Islet of Langerhans (tissue), 1 donor: ENCODE measurements at regions not wholly inside any gene's neighbourhood (a gene's known extent, or its start where the extent isn't known, plus 50 kb on each side); places are given as distances from the start of the nearest gene placed in this dataset.
A peak's percentile ranks its signal among the peaks of the same experiment; 100 is the strongest.
"Not testable (repeated sequence)": the region's sequence is repeated elsewhere in the genome, so short reads cannot be mapped to it uniquely, and the experiment has no call there.

ENCODE experiments used
- FAIRE-seq: peaks from one replicate; lab custom pipeline; 2011; peaks lifted over from hg19 to GRCh38; lab: Jason Lieb, UNC

DNA sequence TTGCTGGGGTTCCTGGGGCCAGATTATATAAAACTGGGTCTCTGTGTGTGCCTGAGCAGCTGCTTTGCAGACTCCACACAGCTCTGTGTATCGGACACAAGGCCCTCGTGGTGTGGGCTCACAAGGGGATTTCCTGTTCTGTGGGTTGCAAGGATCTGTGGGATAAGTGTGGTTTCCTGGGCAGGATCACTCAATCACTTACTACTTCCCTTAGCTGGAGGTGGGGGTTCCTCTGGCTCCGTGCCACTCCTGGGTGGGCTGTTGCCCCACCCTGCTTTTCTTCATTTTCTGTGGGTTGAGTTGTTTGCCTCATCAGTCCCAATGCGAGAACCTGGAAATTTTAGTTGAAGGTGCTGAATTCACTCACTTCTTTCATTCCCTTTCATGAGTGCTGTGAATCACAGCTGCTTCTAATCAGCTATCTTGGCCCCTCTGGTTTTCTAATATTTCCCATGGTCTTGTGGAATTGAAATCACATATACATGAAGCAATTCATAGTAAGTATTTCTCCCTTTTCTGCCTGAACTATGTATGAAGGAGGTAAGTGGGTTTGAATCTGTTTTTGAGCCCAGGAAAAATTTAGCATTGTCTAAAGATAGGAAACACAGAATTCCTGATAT is 196.3 kb downstream of the DCDC2C start:
- FAIRE-seq = no peak

DNA sequence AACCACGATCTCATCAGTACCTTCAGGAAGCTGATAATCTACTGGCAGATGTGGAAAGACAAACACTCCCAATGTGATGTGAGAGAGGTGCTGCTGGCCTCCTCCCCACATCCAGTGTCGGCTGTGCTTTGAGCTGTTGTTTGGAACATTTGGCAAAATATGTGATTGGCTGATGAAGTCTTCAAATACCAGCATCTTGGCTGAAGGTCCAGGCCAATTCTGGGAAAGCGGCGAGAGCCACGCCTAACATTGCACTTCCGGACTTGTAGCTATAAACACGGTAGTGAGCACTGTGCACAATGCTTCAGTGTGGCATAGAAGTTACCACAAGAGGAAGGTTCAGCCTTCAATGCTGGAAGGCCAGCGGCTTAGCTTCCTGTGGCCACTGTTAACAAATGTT is 198.8 kb downstream of the DCDC2C start:
- FAIRE-seq = no peak

DNA sequence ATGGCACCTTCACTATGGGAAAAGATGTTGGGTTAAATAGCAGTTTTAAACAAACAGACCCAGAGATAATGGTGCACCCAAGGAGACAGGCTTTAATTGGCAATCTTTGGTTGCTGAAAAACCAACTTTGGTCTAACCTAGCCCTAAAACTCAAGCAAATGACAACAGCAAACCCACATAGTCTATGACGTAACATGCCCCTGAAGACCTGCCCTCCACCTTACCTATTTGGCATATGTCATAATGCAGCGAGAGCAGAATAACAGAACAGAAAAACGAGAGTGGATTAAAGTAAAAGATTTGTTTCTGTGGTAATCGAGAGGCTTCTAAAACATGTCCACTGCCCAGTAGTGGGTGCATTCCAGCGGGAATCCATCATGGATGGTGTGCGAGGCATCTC is 200.7 kb downstream of the DCDC2C start:
- FAIRE-seq = no peak

DNA sequence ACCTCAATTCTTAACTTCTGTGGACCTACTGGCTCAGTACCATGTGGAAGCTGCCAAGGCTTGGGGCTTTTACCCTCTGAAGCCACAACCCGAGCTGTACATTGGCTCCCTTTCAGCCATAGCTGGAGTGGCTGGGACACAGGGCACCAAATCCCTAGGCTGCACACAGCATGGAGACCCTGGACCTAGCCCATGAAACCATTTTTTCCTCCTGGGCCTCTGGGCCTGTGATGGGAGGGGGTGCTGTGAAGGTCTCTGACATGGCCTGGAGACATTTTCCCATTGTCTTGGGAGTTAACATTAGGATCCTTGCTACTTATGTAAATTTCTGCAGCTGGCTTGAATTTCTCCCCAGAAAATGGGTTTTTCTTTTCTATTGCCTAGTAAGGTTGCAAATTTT is 205.1 kb downstream of the DCDC2C start:
- FAIRE-seq = not testable (repeated sequence)

DNA sequence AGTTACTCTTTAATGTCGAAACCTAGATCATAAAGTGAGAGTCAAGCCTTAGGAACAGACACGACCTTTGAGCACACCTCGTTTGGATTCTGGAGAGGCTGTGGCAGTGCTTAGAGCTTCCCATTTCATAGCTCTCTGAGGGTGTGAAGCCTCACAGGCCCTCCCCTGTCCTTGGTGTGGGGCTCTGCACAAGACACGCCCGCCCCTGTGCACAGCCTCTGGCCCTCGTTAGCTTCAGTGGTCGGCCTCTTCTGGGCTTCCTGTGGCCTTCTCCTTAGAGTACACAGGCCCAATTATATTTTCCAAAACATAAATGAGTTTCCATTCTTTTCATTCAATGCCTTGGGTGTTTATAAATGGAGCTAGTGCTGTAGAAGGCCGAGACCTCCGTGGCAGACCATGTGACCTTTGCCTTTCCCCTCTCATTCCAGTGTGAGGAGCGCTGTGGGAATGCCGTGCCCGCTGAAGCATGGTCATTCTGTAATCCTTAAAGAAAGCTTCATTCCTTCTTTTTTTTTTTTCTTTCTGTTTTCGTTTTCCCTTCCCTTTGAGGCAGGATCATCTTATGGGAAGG is 208.6 kb downstream of the DCDC2C start:
- FAIRE-seq = no peak

DNA sequence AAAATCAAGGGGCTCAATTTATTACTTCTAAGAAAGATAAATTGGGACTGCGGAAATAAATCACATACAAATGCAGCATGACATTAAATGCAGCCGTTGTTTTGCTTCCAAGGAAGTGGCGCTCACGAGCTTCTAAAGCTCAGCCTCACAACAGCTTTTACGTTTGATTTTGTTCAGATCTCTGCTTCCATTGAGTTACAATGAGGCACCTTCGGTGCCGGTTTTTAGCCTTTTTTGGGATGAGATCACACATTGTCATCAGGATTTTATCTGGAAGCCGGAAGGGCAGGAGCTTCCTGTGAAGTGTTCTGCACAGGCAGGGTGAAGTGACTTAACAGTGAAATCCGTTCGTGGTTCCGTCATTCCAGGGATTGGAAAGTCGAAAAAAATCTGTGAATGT is 209.8 kb downstream of the DCDC2C start:
- FAIRE-seq = no peak

DNA sequence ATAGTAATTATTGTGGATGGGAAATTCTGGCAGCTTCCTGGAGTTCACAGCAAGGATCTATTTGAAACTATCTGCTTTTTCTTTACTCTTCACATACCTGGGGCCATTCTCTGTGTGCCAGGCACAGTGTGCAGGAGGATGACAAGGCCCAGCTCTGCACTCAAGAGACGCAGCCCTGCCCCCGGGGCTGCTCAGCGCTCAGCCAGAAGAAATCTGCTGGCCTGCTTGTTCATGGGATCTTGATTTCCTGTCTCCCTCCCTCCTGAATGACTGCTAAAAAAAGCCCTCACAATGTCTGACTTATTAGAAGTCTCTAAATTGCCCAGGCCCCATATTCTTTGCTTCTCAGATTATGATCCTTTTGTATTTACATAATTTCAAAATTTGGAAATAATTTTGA is 210.9 kb downstream of the DCDC2C start:
- no peak for FAIRE-seq

DNA sequence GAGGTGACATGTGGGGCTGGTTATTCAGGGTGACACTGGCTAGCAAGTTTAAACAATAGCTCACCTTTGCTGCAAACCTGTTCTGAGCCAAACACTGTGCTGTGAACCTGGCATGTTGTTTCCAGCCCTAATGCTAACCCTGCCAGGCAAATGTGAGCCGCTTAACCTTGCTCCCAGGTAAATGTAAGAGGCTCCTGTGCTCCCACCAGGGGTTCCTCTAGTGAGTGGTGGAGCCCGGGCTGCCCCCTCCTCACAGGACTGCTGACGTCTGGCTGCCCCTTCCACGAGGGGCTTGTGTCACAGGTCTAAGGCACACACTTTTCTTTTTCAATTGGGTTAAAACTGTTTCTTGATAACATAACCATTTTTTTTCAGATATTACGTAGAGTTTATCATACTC is 223.7 kb downstream of the DCDC2C start:
- no peak for FAIRE-seq

DNA sequence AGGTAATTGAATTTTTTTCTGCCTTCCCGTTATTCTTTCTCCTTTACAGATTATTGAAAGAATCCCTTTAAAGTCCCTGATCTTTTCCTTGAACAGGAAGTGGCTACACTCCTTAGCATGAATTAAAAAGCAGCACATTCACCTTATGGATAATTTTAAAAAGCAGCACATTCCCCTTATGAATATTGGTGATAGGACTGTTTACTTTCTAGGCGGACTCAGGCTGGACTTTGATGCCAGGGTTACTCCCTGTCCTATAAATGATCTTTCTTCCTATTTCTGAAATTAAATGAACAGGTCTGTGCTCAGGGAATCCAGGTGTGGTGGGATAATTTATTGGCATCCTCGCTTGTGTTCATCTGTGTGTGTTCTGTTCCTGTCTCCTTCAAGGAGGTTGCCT is 226.0 kb downstream of the DCDC2C start:
- FAIRE-seq = no peak

DNA sequence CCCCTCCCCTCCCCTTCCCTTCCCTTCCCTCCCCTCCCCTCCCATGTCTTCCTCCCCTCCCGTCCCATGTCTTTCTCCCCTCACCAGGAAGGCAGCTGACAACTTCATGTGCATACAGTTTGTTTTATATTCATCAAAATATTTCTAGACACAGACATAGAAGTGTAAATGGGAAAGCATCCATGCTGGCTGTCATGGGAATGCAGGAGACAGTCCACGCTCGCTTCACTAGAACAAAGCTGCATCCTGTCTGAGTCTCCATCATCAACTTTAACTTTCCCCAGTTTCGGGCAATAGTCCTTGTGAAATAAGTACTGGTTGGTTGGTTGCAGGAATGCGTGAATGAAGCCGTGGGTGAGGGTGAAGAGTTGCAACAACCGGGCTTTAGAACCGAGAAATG is 226.9 kb downstream of the DCDC2C start:
- FAIRE-seq = no peak

DNA sequence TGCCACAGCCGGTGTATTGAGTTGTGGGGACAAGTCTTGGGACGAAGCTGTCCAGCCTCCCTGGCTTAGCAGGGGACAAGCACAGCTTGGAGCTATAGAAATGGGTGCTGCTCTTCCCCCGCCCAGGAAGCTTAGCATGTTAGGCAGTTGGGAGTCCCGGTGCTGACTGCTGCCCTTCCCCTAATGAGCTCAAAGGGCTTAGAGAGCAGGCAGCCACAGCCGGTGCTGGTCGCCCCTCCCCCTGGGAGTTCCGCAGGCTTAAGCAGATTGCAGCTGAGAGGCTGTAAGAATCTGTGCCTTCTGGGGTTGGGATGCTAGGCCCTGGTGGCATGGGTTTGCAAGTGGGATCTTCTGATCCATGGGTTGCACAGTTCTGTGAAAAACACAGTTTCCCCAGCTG is 237.3 kb downstream of the DCDC2C start:
- FAIRE-seq = no peak

DNA sequence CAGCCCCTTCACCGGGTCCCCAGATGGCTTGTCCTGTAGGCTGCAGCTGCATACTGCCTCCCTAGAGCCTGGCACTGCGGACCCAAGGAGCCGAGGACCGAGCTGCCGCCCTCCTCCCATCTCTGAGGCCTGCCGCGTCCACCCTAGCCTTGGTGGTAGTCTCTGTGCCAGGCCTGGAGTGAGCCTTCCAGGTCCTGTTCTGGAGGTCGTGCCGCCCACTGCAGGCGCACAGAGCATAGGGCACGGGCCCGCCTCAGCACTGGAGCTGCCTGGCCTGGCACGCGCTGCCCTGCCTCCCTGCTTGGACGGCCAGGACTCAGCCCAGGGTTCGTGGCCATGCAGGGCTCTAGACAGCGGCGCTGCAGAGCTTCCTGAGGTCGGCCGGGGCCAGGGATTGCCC is 239.5 kb downstream of the DCDC2C start:
- FAIRE-seq = no peak

DNA sequence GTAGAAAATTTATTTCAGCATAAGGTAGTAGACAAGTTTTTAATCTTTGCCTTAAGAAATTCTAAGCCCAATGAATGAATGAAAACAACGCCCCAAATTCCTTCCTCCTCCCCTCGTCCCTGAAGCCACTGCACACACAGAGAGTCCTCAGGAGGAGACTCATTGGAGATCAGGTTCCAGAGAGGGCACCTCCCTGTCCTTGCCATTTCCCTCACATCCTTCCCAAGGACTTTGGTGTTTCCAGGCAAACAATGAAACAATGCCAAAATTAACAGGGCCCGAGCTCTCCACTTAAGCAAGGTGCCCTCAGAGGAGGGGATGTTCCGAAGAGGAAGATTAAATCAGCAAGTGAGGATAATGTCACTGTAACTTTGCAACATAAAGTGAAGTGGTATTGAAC is 240.7 kb downstream of the DCDC2C start:
- no peak for FAIRE-seq

DNA sequence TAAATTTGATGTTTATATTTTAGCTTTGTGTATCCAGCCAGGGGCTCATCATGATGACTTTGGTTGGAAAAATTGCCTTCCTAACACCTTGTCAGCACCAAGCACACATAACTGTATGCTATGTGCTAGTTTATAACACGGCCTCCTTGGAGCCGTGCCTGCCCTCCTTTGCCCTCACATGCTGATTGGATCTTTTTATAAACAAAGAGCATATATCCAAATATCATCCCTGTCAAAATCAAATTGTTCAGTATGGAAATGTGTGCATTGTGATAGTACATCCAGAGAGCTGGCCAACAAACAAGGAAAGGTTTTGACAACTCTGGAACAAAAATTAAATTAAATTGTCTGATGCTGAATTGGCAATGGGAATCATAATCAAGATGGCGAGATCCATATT is 241.5 kb downstream of the DCDC2C start:
- no peak for FAIRE-seq

DNA sequence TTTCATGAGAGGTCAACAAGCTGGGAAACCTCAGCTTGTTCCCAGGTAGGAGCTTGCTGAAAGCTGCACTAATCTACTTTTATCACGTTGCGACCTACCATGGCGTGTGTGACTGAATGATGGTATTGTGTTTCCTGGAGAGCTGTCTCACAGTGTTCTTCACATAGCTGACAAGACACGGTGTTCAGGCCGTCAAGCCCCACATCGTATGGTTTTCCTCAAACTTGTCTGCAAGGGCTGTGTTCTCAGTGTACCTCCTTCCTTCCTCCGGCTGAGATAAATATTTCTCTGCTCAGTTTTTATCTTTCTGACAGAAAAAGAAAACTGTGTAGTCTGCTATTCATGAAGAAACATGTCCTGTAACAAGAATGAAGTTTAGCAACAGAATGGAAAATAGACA is 244.8 kb downstream of the DCDC2C start:
- FAIRE-seq = no peak

DNA sequence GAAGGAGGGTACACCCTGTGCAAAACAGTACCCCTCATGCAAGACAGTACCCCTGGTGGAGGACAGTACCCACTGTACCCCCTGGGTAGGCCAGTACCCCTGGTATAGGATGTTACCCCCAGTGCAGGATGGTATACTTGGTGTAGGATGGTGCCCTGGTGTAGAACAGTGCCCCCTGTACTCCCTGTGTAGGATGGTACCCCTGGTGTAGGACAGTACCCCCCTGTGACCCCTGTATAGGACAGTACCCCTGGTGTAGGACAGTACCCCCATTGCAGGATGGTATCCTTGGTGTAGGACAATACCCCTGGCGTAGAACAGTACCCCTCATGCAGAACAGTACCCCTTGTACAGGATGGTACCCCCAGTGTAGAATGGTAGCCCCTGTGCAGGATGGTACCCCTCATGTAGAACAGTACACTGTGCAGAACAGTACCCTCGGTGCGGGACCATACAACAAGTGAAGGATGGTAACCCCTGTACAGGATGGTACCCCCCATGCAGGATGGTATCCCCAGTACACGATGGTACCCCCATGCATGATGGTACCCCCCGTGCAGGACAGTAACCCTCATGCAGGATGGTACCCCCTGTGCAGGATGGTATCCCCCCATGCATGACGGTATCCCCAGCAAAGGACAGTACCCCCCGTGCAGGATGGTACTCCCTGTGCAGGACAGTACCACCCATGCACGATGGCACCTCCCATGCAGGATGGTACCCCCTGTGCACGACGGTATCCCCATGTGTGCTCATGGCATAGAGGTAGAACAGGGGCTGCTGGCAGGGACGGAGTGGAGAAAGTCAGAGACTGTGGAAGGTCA is 248.0 kb downstream of the DCDC2C start:
- no peak for FAIRE-seq

DNA sequence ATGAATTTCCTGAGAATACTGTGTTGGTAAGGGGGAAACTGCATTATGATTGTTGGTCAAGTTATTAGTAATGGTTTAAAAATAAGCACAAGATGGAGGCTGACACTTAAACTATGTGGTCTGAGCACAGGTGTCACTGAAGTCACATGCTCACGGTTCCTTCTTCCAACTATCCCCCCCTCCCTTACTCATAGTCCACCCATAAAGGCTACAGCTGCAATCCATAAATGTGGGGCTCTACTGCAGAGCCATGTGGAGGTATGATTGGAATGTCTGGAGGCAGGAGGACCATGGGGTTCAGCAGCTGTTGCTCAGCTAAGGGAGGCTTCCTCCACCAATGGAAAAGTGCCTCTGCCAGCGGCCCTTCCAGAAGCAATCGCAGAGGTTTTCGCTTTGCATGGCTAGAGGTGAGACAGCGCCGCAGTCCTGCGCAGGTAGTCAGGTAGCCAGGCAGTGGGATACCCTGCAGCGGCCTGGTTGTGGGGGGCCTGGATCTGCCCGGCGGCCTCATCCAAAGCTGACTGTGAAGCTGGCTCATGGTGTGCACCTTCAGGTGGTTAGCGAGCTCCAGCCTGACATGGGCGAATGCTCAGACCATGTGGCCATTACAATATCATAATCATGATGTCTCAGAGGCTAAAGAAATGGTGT is 249.6 kb downstream of the DCDC2C start:
- no peak for FAIRE-seq

DNA sequence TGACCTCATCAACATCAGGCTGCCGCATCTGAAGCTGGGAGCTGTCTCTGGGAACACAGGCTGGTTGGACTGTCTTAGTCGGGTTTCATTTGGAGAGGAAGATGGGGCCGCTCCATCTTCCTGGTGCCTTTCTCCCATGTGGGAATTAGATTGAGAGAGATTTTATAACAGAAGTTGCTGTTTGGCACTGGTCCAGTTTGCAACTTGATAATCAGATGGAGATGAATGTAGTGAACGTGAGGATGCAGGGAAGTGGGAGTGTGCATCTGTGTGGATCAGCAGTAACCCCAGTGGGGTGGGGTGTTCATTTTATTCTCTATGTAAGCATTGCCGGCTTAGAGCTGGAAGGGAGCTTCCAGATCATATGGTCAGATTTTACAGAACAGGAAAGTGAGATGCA is 250.9 kb downstream of the DCDC2C start:
- FAIRE-seq = no peak

DNA sequence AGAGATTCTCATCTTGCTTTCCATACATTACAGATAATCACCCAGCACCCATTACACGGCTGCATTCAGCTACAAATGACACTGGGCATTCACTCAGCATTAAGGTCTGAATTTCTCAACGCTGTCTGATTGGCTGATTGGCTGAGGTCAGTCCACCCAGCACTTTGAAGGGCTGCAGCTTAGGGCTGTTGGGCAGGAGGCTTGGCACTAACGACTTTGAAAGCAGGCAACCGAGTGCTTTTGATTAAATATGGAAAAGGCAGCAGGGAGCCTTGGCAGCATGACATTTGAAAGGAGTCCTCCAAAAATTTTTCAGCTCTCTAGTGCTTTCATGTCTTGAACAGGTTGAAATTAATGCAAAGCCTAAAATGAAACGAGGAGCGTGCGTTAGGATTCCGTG is 253.0 kb downstream of the DCDC2C start:
- FAIRE-seq = no peak

DNA sequence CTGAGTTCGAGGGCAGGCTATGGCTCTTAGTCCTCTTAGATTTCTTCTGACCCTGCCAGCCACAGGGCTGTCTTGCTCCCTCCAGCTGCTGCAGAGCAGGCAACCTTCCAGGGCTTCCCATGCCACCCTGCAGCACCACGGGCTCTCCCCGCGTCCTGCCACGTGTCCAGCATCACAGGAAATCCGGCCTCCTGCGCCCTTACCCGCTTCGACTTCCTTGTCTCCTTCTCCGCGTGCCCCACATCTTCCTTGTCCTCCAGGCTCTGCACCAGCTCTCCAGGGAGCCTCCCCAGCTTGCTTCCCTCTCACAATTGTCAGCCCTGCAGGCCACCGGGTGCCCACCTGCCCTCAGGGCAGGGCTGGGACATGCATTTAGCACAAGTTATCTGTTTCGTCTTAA is 253.5 kb downstream of the DCDC2C start:
- FAIRE-seq = no peak

DNA sequence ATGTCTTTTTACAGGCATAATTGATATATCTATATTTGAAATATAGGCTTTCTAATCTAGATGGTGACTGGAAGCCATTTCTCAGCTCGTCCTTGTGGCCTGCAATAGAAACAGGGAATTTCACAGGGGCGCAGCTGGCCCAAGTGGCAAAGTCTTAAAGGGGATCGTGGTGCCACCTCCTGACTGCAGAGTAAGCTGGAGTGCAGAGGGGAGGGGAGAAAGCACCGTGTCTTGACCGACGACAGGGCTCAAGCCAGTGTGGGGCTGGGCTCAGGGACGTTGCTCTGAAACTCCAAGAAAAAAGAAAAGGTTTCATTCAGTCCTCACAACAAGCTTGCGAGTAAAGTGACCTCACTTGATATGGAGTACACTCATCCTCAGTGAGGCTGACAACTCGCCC is 255.1 kb downstream of the DCDC2C start:
- no peak for FAIRE-seq

DNA sequence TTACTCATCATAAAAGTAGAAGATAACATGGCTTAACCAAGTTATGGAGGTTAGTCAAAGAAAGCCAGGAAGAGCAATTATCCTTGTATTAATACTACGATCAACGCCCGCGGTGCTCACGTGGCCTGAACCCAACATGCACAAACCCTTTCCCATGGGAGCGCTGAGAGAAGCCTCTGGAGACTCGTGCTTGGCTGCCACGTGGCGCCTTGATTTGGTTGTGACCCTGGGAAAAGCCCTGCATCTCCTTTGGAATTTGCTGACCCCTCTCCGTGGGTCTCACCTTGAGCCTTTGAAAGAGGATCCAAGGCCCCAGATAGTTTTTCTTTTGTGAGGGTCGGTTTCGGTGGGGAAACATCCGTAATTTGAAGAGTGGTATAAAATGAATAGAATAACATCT is 255.6 kb downstream of the DCDC2C start:
- no peak for FAIRE-seq

DNA sequence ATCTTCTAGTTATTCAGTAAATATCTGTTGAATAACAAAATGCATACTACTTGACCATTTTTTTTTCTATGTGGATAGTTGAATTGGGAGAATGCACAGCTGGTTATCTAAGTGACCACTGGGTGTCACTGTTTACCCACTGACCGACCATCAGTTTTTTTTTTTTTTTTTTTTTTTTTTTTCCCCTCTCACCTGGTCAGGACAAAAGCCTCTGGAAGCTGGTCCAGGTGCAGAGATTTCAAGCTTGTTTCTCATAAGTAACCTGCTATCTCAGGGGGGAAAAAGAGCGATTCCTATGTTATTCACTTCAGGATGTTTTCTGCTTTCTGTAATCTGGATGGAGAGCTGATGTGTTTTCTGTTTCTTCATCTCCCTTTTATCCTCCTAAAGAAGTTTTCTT is 256.0 kb downstream of the DCDC2C start:
- FAIRE-seq = peak; percentile 99
